Ovary (tissue), 7 donors: ENCODE measurements at regions not wholly inside any gene's neighbourhood (a gene's known extent, or its start where the extent isn't known, plus 50 kb on each side); places are given as distances from the start of the nearest gene placed in this dataset. TPM values are rescaled to one million over a fixed set of nuclear protein-coding genes. Genes with fewer than 3 reads are reported as not detected.

Source experiments
- DNase-seq, 5 donors: peaks; one replicate each; pipeline ENCODE4 v3.0.0-alpha.2; 2019 to 2020
- H3K27ac ChIP-seq, 2 donors: fragments of 200-600 bp; one replicate each; pipeline versions ENCODE4 v1.5.1 to v1.8.0; 2019 to 2022
- H3K27me3 ChIP-seq: fragments of 200-600 bp; one replicate; pipeline ENCODE4 v1.8.0; 2022
- H3K36me3 ChIP-seq: fragments of 200-600 bp; sonication (generic); one replicate; pipeline ENCODE4 v1.5.1; 2019
- H3K4me1 ChIP-seq: one replicate; pipeline ENCODE4 v1.8.1; 2013; ENCODE audit warnings: mild to moderate bottlenecking, moderate library complexity; ENCODE audit not compliant: insufficient read depth
- H3K4me3 ChIP-seq: fragments of 200-600 bp; sonication (generic); one replicate; pipeline ENCODE4 v1.5.1; 2017
- H3K9me3 ChIP-seq, 2 donors: fragments of 200-600 bp in 1 of 2; sonication (generic) in 1 of 2; one replicate each; pipeline versions ENCODE4 v1.5.1 to v1.8.1; 2013 to 2019; ENCODE audit warnings: mild to moderate bottlenecking in 1 of 2, moderate library complexity in 1 of 2
- EP300 ChIP-seq: sonication (generic); formaldehyde crosslinking; IDR thresholded peaks from one replicate; pipeline ENCODE4 v1.6.1; 2017; ENCODE audit warnings: antibody characterized with exemption
- POLR2A ChIP-seq: fragments of 450-650 bp; IDR thresholded peaks from one replicate; pipeline ENCODE4 v1.6.1; 2017; ENCODE audit warnings: antibody characterized with exemption, mild to moderate bottlenecking, moderate library complexity
- WGBS, 3 donors: extraction: QIAGEN DNeasy Blood & Tissue Kit in 1 of 3; methylation state at CpG; one replicate each; pipeline versions ENCODE4 v1.1.5 to v1.1.7; 2013 to 2017; 5-methylcytosine and 5-hydroxymethylcytosine counted together
- intact Hi-C, 4 donors: fragments of 100-400 bp; cut with DNase I; formaldehyde crosslinking; loops; one replicate each; pipeline versions ENCODE4 v1.11.0 to v1.15.1; 2022 to 2023
- small RNA-seq: library from RNA; depleted of rRNA; stranded (forward); fragments of <200 nt; gene quantifications from one replicate; pipeline ENCODE3, GENCODE V24; 2016
- TF ChIP-seq, protein P1 (sequence below), 3 donors: fragments of 450-650 bp in 2 of 3; fragments of 200-600 bp in 1 of 3; IDR thresholded peaks; one replicate each; pipeline versions ENCODE4 v1.5.1 to v1.8.0; 2016 to 2022; ENCODE audit warnings: antibody characterized with exemption in 3 of 3, mild to moderate bottlenecking in 1 of 3
- donor health status: DM: no; HTN: no; CAD: no; lungs with moderate emphysema.
- donor health status: DM: no; HTN: no; CAD: no.
- donor health status: Bipolar disorder and iron deficiency.
- donor health status: DM: no; HTN: no; CAD: no.
- donor health status: DM: yes; HTN: yes; CAD: no.

DNA sequence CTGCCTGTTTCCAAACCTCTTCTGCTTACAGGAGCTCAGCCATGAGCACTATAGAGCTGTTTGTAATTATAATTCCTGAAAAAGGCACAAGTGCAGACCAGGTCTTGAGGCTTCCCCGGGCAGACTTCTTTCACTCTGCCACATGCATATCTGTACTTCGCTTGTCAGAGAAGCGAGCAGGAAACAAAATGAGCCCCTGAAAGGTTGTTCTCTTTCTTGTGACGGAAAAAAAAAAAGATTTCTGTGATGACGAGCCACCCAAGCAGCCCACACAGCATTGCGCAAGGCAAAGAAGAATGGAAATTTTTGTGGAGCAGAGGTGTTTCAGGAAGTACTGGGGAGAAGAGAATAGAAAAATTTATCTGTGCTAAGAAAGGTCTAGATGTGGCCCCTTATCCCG is 54.0 kb upstream of the LINC00305 start:
- WGBS, 3 donors: 9 to 14% (median 9%) methylated on average over 7 of the region's 7 CpGs
- peak in 3 of 5 donors; percentile 19 to 32 (median 24) for DNase-seq
- Histone ChIP-seq H3K36me3 (no peaks in the 10 kb centered on the region), H3K27me3 (no peaks in the 10 kb centered on the region), H3K9me3 (no peaks in the 10 kb centered on the region), H3K4me1 (peaks cover 6% of the 10 kb centered on the region), H3K4me3 (no peak overlapping the region), H3K27ac (peak overlapping the region in 1 of 2 donors; percentile 3)
- intact Hi-C loops: no loop called here
- TF ChIP-seq POLR2A: no peak
- TF ChIP-seq, protein P1, sequence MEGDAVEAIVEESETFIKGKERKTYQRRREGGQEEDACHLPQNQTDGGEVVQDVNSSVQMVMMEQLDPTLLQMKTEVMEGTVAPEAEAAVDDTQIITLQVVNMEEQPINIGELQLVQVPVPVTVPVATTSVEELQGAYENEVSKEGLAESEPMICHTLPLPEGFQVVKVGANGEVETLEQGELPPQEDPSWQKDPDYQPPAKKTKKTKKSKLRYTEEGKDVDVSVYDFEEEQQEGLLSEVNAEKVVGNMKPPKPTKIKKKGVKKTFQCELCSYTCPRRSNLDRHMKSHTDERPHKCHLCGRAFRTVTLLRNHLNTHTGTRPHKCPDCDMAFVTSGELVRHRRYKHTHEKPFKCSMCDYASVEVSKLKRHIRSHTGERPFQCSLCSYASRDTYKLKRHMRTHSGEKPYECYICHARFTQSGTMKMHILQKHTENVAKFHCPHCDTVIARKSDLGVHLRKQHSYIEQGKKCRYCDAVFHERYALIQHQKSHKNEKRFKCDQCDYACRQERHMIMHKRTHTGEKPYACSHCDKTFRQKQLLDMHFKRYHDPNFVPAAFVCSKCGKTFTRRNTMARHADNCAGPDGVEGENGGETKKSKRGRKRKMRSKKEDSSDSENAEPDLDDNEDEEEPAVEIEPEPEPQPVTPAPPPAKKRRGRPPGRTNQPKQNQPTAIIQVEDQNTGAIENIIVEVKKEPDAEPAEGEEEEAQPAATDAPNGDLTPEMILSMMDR (IDR thresholded peaks at IDR 0.05): no peak
- TF ChIP-seq EP300: no peak

DNA sequence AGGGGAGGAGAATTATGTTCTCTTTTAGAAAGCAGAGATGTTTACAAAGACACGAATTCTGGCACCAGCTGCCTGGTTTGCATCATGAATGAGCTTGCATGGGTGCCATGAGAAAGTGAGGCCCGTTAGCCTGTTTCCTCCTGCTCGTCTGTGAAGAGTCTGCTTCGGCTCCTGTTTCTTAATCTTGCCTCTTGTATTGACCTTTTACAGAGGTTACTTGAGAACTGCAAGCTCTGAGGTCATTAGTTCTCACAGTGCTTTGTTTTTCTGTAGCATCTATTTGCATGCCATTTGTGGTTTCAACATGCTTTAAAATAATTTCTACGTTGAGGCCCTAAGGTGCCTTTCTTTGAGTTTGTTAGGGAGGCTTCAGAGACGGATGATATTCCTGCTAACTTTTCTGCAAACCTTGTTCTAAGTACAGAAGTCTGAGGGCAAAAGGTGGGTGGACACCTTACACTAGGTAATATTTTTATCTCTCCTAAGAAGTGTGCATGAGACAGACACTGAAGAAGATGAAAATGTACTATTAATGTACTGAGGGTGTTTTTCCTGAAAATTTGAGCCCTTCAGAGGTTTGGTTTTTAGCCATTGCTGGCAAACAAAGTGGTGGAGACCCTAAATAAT is 53.4 kb upstream of the LINC00305 start:
- DNase-seq: peak in 1 of 5 donors; percentile 26
- 28 to 31% (median 30%) methylated on average over 6 of the region's 6 CpGs for WGBS, 3 donors
- TF ChIP-seq POLR2A (no peak), EP300 (no peak)
- TF ChIP-seq, protein P1 (IDR thresholded peaks at IDR 0.05): no peak
- Histone ChIP-seq H3K27me3 (no peaks in the 10 kb centered on the region), H3K4me3 (no peak overlapping the region), H3K4me1 (peaks cover 6% of the 10 kb centered on the region), H3K36me3 (no peaks in the 10 kb centered on the region), H3K9me3 (no peaks in the 10 kb centered on the region), H3K27ac (peak overlapping the region in 1 of 2 donors; percentile 3)
- intact Hi-C loops: no loop called here

DNA sequence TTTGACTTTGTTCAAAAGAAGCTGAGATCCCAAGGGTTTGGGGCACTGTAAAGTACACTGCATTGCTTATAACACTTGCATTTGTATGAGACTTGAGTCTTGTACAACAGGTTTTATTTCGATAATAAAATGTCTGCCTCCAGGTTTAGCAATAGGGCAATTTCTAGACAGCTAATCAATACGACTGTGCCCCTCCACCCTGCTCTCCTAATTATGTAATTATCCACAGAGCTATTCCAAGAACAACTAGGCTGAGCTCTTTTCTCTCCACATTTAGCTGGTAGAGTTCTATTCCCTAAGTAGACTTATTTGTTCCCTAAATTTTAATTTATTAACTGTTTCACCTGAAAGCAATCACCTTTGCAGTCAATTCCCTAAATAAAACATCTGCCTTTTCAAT is 52.9 kb upstream of the LINC00305 start:
- TF ChIP-seq, protein P1 (IDR thresholded peaks at IDR 0.05): no peak
- no peak for TF ChIP-seq POLR2A
- no peak for TF ChIP-seq EP300
- no peak overlapping the region for H3K4me3 ChIP-seq
- H3K36me3 ChIP-seq: no peaks in the 10 kb centered on the region
- peaks cover 6% of the 10 kb centered on the region for H3K4me1 ChIP-seq
- 87 to 92% (median 89%) methylated on average over 2 of the region's 2 CpGs for WGBS, 3 donors
- DNase-seq: no peak
- H3K27ac ChIP-seq: no peak overlapping the region
- H3K27me3 ChIP-seq: no peaks in the 10 kb centered on the region
- H3K9me3 ChIP-seq: no peaks in the 10 kb centered on the region
- intact Hi-C loops: no loop called here

DNA sequence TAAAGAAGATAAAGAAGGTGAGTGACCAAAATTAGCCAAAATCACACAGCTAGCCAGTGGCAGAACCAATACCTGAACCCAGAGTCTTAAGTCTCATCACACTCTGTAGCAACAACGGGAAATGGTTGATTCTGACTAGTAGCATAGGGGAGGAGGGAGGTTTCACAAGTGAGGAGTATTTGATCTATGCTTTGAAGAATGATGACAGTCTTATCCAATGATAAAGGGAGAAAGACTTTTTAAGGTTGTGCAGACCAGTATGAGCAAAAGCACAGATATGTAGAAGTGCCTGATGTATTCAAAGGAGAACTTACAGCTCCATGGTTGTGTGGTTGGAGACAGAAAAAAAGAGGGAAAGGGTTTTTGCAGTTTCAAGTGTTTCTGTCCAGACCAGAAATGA is 50.7 kb upstream of the LINC00305 start:
- Histone ChIP-seq H3K4me3 (no peak overlapping the region), H3K36me3 (no peaks in the 10 kb centered on the region), H3K27ac (no peak overlapping the region), H3K27me3 (no peaks in the 10 kb centered on the region), H3K4me1 (peaks cover 6% of the 10 kb centered on the region), H3K9me3 (no peaks in the 10 kb centered on the region)
- WGBS, 3 donors: 89 to 96% (median 90%) methylated on average over 1 of the region's 1 CpG
- intact Hi-C loops: no loop called here
- DNase-seq: no peak
- TF ChIP-seq EP300: no peak
- TF ChIP-seq, protein P1 (IDR thresholded peaks at IDR 0.05): no peak

Small RNA genes in the stretch of these regions (small RNA-seq; reads per million reads assigned to genes)
- not detected for gene AC027506.1
